Pancreas (tissue), 10 donors: ENCODE measurements at regions not wholly inside any gene's neighbourhood (a gene's known extent, or its start where the extent isn't known, plus 50 kb on each side); places are given as distances from the start of the nearest gene placed in this dataset.

Experiments
- ATAC-seq, 4 donors: fragments of 200-7000 bp; cut with Tn5 transposase; one replicate each; pipeline versions ENCODE4 v1.8.0 to v1.9.1; 2020; ENCODE audit warnings: mild to moderate bottlenecking in 4 of 4, moderate library complexity in 4 of 4
- DNase-seq, 6 donors: peaks; one replicate each; pipeline ENCODE4 v3.0.0-alpha.2; 2020
- FAIRE-seq: peaks from 2 replicates; lab custom pipeline; 2012; peaks lifted over from hg19 to GRCh38; lab: Jason Lieb, UNC
- H3K27ac ChIP-seq, 4 donors: fragments of 200-600 bp; sonication (generic); 1 replicate in 3 of 4; 2 replicates in 1 of 4; pipeline versions ENCODE4 v1.5.0 to v1.8.0; 2020
- H3K27me3 ChIP-seq, 4 donors: fragments of 200-600 bp; one replicate each; pipeline ENCODE4 v1.8.0; 2021
- H3K36me3 ChIP-seq, 3 donors: fragments of 200-600 bp; sonication (generic) in 1 of 3; one replicate each; pipeline versions ENCODE4 v1.5.0 to v1.8.0; 2020 to 2021
- H3K4me1 ChIP-seq, 3 donors: fragments of 200-600 bp; one replicate each; pipeline ENCODE4 v1.8.0; 2021
- H3K4me3 ChIP-seq, 4 donors: fragments of 200-600 bp; sonication (generic) in 2 of 4; one replicate each; pipeline versions ENCODE4 v1.5.0 to v1.8.0; 2020 to 2021
- H3K9me3 ChIP-seq, 4 donors: fragments of 200-600 bp; one replicate each; pipeline ENCODE4 v1.8.0; 2021
- WGBS, 2 donors: extraction: QIAGEN DNeasy Blood & Tissue Kit; methylation state at CpG; one replicate each; pipeline ENCODE4 v1.1.7; 2013; 5-methylcytosine and 5-hydroxymethylcytosine counted together
- intact Hi-C, 3 donors: fragments of 100-400 bp; cut with DNase I; formaldehyde crosslinking; loops; one replicate each; pipeline versions ENCODE4 v1.11.1 to v1.14.2; 2022
- TF ChIP-seq, protein P1 (sequence below), 4 donors: fragments of 200-600 bp; sonication (generic) in 3 of 4; IDR thresholded peaks; one replicate each; pipeline versions ENCODE4 v1.5.0 to v1.8.0; 2021; ENCODE audit warnings: antibody characterized with exemption in 4 of 4
- donor health status: healthy with polysubstance abuse.
- donor health status: DM: no; HTN: no; CAD: no; lungs with moderate emphysema.
- donor health status: DM: no; HTN: no; CAD: no.
- donor health status: control.
- donor health status: control.
- donor health status: Bipolar disorder and iron deficiency.
- donor health status: DM: yes; HTN: yes; CAD: no.
- donor health status: DM: no; HTN: no; CAD: no.
- donor health status: DM: no; HTN: no; CAD: no.
- donor health status: DM: yes; HTN: yes; CAD: no.

DNA sequence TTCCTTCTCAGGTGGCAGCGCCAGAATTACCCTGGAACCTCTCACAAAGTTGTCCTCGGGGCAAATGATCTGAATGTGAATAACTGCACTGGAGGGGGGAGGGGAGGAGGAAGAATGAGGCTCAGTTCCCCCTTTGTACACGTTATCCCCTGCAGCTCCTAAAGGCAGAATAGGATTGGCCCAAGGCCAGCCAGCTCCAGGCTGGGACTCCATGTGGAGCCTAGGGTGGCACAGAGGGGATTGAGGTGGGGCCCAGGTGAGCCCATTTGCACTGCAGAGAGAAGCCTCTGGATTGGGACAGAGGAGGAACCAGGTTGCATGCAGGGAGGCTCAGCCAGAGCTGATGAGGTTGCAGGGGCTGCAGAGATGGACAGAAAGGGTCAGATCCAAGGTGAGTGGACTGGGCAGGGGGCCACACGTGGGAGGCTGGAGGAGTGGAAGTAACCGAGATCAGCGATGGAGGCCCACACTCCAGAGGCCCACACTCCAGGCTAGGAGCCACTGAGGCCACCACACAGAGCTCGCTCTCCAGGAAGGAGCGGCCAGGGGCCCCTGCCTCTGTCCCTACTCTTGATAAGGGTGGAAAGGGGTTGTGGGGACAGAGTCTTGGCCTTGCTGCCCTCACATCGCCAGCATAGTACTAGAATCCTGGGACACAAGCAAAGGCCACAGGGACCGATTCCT is 78.6 kb downstream of the RBFOX3 start:
- 54 to 60% methylated on average over 10 of the region's 10 CpGs for WGBS, 2 donors
- TF ChIP-seq, protein P1, sequence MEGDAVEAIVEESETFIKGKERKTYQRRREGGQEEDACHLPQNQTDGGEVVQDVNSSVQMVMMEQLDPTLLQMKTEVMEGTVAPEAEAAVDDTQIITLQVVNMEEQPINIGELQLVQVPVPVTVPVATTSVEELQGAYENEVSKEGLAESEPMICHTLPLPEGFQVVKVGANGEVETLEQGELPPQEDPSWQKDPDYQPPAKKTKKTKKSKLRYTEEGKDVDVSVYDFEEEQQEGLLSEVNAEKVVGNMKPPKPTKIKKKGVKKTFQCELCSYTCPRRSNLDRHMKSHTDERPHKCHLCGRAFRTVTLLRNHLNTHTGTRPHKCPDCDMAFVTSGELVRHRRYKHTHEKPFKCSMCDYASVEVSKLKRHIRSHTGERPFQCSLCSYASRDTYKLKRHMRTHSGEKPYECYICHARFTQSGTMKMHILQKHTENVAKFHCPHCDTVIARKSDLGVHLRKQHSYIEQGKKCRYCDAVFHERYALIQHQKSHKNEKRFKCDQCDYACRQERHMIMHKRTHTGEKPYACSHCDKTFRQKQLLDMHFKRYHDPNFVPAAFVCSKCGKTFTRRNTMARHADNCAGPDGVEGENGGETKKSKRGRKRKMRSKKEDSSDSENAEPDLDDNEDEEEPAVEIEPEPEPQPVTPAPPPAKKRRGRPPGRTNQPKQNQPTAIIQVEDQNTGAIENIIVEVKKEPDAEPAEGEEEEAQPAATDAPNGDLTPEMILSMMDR (IDR thresholded peaks at IDR 0.05): no peak
- Histone ChIP-seq H3K27ac (no peak overlapping the region), H3K9me3 (no peaks in the 10 kb centered on the region), H3K4me1 (no peaks in the 10 kb centered on the region), H3K27me3 (no peaks in the 10 kb centered on the region), H3K4me3 (no peak overlapping the region), H3K36me3 (no peaks in the 10 kb centered on the region)
- FAIRE-seq (no peak), ATAC-seq (no peak), DNase-seq (no peak)
- intact Hi-C loops: no loop called here

DNA sequence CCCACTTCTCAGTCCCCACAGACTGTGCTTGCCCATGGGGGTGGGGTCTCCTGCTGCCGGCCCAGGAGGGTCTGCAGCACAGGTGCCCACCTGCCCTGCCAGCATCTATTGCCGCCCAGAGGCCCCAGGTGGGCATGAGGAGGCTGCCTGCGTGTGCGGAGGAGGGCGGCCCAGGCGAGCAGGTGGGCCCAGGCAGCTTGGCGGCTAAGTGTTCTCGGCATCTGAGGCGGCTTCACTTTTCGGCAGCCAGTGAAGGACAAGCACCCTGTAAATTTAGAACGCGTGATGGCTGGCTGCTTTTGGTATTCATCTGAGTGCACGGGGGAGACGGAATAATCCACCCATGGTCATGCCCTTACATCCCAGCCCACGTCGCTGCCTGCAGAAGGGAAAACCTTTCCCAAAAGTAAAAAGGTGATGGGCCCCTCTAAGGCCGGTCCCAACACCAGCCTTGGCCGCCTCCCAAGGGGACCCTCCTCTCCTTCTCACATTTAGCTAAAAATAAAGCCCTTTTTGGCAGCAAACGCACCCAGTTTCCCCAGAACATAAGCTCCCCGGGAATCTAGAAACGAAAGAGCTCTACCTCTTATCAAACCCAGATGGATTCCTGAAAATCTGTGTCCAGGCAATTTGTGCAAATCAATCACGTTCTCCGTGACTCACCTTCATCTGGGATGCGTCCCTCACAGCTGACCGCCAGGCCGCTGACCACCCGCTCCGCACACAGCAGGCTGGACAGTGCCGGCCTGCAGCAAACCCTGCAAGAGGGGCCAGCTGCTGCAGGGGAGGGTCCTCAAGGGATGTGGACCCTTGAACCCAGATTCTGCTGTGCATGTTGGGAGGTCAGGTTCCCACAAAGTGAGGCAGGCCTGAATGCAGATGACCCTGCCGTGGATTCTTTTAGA is 79.4 kb downstream of the RBFOX3 start:
- no peak overlapping the region for H3K4me3 ChIP-seq
- no peaks in the 10 kb centered on the region for H3K36me3 ChIP-seq
- H3K4me1 ChIP-seq: no peaks in the 10 kb centered on the region
- FAIRE-seq: no peak
- no peaks in the 10 kb centered on the region for H3K27me3 ChIP-seq
- intact Hi-C loops: no loop called here
- no peak for ATAC-seq
- H3K27ac ChIP-seq: no peak overlapping the region
- WGBS, 2 donors: 52 to 61% methylated on average over 30 of the region's 30 CpGs
- H3K9me3 ChIP-seq: no peaks in the 10 kb centered on the region
- no peak for DNase-seq
- TF ChIP-seq, protein P1 (IDR thresholded peaks at IDR 0.05): no peak

GRCh38 chr17:79530361-79531105 is 80.3 kb downstream of the RBFOX3 start:
- FAIRE-seq: no peak
- no peak for DNase-seq
- Histone ChIP-seq H3K27ac (no peak overlapping the region), H3K27me3 (no peaks in the 10 kb centered on the region), H3K4me3 (no peak overlapping the region), H3K4me1 (no peaks in the 10 kb centered on the region), H3K9me3 (no peaks in the 10 kb centered on the region), H3K36me3 (no peaks in the 10 kb centered on the region)
- TF ChIP-seq, protein P1 (IDR thresholded peaks at IDR 0.05): no peak
- WGBS, 2 donors: 64 to 69% methylated on average over 32 of the region's 32 CpGs
- no peak for ATAC-seq
- intact Hi-C loops: no loop called here

- TF ChIP-seq, protein P1 (IDR thresholded peaks at IDR 0.05): no peak
- 47 to 53% methylated on average over 11 of the region's 11 CpGs for WGBS, 2 donors
- no peak overlapping the region for H3K27ac ChIP-seq
These were observed 81.2 kb downstream of the RBFOX3 start for GRCh38 chr17:79529661-79530081.

More at GRCh38 chr17:79529661-79530081, 81.2 kb downstream of the RBFOX3 start:
- DNase-seq: peak in 1 of 6 donors; percentile 21
- Histone ChIP-seq H3K4me1 (no peaks in the 10 kb centered on the region), H3K27me3 (no peaks in the 10 kb centered on the region), H3K9me3 (no peaks in the 10 kb centered on the region), H3K36me3 (no peaks in the 10 kb centered on the region), H3K4me3 (no peak overlapping the region)
- FAIRE-seq: no peak
- ATAC-seq: no peak
- intact Hi-C loops: no loop called here
